Activated naive CD4-positive, alpha-beta T cell treated with anti-CD3 and anti-CD28 coated beads, Interleukin-2, amount 50 U/mL, for 72 hours (primary cell): ENCODE measurements at regions not wholly inside any gene's neighbourhood (a gene's known extent, or its start where the extent isn't known, plus 50 kb on each side); places are given as distances from the start of the nearest gene placed in this dataset.
"Not testable (repeated sequence)": the region's sequence is repeated elsewhere in the genome, so short reads cannot be mapped to it uniquely, and the experiment has no call there.

ENCODE experiments used
- ATAC-seq, 2 donors: fragments of 150-1000 bp; cut with Tn5 transposase; 2 replicates each; pipeline ENCODE4 v1.10.0; 2021; ENCODE audit warnings: mild to moderate bottlenecking in 2 of 2, moderate library complexity in 2 of 2
- DNase-seq, 2 donors: peaks; one replicate each; pipeline ENCODE4 v3.0.0; 2021 to 2022; ENCODE audit warnings: low spot score in 2 of 2
- H3K27ac Mint-ChIP-seq, 2 donors: one replicate each; pipeline ENCODE4 v1.8.0; 2022; ENCODE audit warnings: mild to moderate bottlenecking in 2 of 2, mixed read lengths in 2 of 2
- H3K36me3 Mint-ChIP-seq, 2 donors: one replicate each; pipeline ENCODE4 v1.8.0; 2022; ENCODE audit warnings: mixed read lengths in 2 of 2
- H3K9me3 Mint-ChIP-seq, 2 donors: one replicate each; pipeline ENCODE4 v1.8.0; 2022; ENCODE audit warnings: mixed read lengths in 2 of 2

DNA sequence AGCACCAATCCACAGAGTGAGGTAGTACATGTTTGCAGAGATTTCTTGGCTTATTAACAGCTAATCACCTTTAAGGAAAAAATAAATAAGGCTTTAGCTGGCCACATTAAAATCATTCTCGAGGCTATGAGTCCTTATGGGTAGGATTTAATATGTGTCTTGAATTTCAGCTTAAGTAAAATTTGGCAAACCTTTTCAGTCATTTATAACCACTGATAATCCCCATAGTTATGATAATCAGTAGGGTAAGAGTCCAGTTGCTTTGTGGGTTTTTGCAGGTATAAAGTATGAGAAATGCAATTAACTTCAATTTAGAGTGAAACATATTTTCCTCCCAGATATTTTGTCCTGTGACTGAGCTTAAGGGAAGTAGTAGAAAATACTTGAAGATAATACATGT is 1458.9 kb upstream of the FLRT2 start:
- Mint-ChIP-seq H3K36me3 (no peaks in the 10 kb centered on the region), H3K9me3 (peaks cover 15 to 17% of the 10 kb centered on the region in 2 donors), H3K27ac (no peak overlapping the region)
- ATAC-seq (no peak), DNase-seq (no peak)

DNA sequence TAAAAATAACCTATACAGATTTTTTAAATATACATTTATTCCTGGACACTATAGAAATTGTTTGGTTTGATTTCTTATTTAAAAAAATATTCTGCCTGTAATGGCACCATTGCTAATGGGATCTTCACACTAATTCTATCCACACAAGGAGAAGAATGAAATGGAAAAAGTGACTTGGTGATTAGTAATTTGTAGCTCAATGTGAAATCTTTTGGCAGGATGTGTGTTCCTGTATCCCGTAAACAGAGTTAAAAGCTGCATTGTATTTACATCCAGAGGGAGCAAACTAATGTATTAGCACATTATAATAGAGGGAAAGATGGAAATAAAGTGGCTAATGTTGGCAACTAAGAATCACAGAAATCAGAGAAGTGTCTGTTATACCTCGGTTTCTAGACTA is 1455.3 kb upstream of the FLRT2 start:
- no peak overlapping the region for H3K27ac Mint-ChIP-seq
- H3K9me3 Mint-ChIP-seq, result peaks cover 11 to 12% of the 10 kb centered on the region in 2 donors
- no peaks in the 10 kb centered on the region for H3K36me3 Mint-ChIP-seq
- DNase-seq (no peak), ATAC-seq (no peak)

DNA sequence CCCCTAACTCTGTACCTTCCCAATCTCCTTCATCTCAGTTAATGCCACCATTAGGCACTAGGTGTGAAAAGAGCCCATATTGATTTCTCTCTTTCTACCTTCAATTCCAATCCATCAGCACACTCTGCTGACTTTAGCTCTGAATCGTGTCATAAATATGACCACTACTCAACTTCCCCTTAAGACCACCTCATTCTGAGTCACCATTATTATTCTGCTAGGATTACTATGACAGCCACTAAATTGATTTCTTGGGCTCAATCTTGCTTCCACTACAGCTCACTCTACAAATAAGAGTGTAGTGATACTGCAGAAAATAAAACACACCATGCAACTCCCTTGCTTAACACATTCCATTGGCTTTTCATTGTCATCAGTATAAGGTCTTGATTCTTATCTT is 1449.0 kb upstream of the FLRT2 start:
- H3K27ac Mint-ChIP-seq, result no peak overlapping the region
- peaks cover 20 to 26% of the 10 kb centered on the region in 2 donors for H3K9me3 Mint-ChIP-seq
- no peak for DNase-seq
- ATAC-seq, result no peak
- no peaks in the 10 kb centered on the region for H3K36me3 Mint-ChIP-seq

DNA sequence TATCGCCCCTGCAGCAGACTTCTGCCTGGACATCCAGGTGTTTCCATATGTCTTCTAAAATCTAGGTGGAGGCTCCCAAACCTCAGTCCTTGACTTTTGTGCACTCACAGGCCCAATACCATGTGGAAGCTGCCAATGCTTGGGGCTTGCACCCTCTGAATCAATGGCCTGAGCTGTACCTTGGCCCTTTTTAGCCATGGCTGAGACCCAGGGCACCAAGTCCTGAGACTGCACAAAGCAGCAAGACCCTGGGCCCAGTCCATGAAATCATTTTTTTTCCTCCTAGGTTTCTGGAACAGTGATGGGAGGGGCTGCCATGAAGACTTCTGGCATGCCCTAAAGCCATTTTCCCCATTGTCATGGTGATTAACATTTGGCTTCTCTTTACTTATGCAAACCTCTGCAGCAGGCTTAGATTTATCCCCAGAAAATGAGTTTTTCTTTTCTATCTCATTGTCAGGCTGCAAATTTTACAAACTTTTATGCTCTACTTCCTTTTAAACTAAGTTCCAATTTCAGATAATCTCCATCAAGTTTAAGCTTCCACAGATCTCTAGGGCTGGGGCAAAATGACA is 1445.8 kb upstream of the FLRT2 start:
- Mint-ChIP-seq H3K9me3 (peaks cover 26 to 33% of the 10 kb centered on the region in 2 donors), H3K27ac (no peak overlapping the region)
- ATAC-seq, result no peak

DNA sequence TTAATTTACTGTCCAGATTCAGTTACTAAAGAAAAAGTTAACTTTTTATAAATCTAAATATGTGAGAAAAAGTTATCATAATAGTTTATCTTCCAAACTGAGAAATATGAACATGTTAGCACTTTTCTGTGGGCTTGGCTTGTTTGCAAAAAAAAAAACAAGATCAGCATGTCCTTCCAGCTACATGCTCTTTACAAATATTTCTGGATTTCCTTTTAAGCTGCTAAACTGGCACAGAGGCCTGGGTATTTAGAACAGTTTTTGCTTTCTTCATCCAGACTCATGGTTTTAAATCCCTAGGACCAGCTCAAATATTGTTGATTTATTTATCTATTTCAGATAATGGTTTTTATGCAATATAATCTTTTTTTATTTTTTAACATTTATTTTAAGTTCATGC is 1444.5 kb upstream of the FLRT2 start:
- H3K27ac Mint-ChIP-seq, result no peak overlapping the region
- no peak for DNase-seq
- H3K9me3 Mint-ChIP-seq, result peaks cover 21 to 28% of the 10 kb centered on the region in 2 donors
- ATAC-seq, result no peak
- no peaks in the 10 kb centered on the region for H3K36me3 Mint-ChIP-seq

More for the DNA sequence above, 1445.8 kb upstream of the FLRT2 start:
- DNase-seq, result no peak
- H3K36me3 Mint-ChIP-seq, result no peaks in the 10 kb centered on the region

DNA sequence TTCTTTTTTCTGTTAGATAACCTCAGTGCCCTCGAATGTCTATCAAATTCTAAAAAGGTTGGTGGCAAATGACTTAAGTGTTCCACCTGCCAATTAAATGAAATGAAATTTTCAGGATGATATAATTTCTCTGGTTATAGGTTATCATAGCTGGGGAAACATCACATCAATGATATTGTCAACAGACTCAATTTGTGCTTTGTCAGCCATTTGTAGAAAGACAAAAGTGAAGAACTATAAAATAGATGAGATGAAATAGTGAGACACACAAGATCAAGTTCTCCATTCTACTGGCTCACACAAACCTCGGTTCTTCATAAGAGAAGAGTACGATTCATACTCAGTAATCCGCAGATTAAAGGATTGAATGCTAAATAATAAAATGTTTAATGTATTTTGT is 1443.2 kb upstream of the FLRT2 start:
- H3K27ac Mint-ChIP-seq, result no peak overlapping the region
- ATAC-seq (no peak), DNase-seq (no peak)
- no peaks in the 10 kb centered on the region for H3K36me3 Mint-ChIP-seq
- H3K9me3 Mint-ChIP-seq, result peaks cover 13 to 19% of the 10 kb centered on the region in 2 donors

DNA sequence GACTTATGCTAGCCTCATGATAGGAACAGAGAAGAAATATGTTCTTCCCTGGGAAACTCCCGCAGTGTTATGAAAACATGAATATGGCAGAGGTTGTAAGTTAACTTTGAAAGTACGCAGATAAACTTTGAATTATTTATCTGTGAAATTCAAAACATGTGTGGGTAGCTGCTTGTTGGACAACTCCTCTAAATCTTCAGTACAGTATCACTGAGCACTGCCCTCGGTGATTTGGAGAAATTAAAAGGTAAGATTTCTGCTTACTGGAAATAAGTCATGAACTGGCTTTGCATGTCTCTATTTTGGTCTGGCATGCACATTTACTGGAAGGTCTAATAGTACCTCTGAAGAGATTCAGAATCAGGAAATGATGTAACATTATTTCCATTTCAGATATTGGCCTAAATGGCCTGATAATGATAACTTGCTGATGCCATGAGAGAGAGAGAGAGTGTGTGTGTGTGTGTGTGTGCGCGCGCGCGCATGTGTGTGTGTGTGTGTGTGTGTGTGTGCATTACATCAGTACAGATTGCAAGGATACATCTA is 1441.9 kb upstream of the FLRT2 start:
- Mint-ChIP-seq H3K27ac (no peak overlapping the region), H3K36me3 (no peaks in the 10 kb centered on the region), H3K9me3 (peaks cover 13 to 15% of the 10 kb centered on the region in 2 donors)
- ATAC-seq (no peak), DNase-seq (no peak)

DNA sequence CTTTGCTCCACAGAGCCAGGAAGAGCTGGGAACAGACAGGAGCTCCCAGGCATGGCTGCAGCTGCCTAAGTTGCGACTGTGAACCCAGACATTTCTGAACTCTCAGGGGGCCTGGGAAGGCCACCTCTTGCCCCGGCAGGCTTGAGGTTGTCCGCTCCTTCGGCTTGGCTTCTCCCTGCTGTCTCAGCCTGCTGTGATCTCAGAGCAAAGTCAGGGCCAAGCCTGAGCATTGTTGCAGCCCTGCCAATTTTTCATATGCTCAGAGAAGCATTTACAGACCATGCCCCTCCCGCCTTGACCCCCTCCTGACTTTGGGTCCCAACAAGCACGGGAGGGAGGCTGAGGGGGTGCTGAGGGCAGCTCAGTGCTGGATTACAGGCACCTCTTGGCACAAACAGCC is 1439.1 kb upstream of the FLRT2 start:
- H3K36me3 Mint-ChIP-seq, result peaks cover 0 to 6% of the 10 kb centered on the region in 2 donors
- H3K27ac Mint-ChIP-seq, result no peak overlapping the region
- DNase-seq, result no peak
- no peak for ATAC-seq
- peaks cover 12 to 17% of the 10 kb centered on the region in 2 donors for H3K9me3 Mint-ChIP-seq

DNA sequence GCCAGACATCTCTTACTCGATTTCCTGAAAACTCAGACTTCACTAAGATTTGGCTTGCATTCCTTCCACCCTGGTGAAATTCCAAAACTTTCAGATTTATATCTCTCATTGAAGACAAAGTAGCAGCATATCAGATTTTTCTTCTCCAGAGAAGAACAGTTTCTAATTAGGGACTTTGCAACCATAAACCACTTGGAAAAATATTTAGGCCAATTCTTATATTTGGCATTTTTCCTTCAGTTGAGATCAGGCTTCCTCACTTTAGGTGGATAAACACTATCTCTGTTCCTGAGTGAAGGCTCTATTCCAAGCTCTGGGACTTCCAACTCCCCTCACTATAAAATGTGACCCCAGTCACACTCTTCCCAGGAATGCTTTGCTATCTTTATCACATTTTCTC is 1434.3 kb upstream of the FLRT2 start:
- Mint-ChIP-seq H3K9me3 (peaks cover 10 to 12% of the 10 kb centered on the region in 2 donors), H3K36me3 (peaks cover 0 to 8% of the 10 kb centered on the region in 2 donors)

DNA sequence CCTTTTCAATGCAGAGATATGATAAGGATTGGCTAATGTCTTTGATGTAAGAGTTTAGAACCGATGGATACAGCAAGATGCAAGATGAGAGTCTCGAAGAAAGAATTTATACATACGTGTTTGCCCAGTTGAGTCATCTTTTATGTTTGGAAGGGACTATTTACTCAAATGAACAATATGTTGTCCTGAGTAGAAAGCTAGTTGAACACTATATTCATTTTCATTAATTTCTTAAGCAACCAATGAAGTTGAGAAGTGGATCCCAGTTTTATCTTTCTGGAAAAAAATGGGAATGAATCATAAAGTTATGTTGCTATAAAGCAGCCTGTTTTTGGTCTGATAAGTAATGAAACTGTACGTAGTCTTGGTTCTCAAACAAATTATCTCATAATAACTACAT is 1431.7 kb upstream of the FLRT2 start:
- Mint-ChIP-seq H3K9me3 (peaks cover 25 to 27% of the 10 kb centered on the region in 2 donors), H3K36me3 (peaks cover 0 to 23% of the 10 kb centered on the region in 2 donors), H3K27ac (no peak overlapping the region)
- ATAC-seq (no peak), DNase-seq (no peak)

More for the DNA sequence above, 1434.3 kb upstream of the FLRT2 start:
- H3K27ac Mint-ChIP-seq, result no peak overlapping the region
- no peak for ATAC-seq
- DNase-seq, result no peak

DNA sequence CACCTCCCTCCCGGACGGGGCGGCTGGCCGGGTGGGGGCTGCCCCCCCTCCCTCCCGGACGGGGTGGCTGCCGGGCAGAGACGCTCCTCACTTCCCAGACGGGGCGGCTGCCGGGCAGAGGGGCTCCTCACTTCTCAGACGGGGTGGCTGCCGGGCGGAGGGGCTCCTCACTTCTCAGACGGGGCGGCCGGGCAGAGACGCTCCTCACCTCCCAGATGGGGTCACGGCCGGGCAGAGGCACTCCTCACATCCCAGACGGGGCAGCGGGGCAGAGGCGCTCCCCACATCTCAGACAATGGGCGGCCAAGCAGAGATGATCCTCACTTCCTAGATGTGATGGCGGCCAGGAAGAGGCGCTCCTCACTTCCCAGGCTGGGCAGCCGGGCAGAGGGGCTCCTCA is 1430.4 kb upstream of the FLRT2 start:
- Mint-ChIP-seq H3K36me3 (peaks cover 0 to 23% of the 10 kb centered on the region in 2 donors), H3K9me3 (peaks cover 26 to 27% of the 10 kb centered on the region in 2 donors)
- DNase-seq, H3K27ac Mint-ChIP-seq, ATAC-seq: not testable (repeated sequence)

DNA sequence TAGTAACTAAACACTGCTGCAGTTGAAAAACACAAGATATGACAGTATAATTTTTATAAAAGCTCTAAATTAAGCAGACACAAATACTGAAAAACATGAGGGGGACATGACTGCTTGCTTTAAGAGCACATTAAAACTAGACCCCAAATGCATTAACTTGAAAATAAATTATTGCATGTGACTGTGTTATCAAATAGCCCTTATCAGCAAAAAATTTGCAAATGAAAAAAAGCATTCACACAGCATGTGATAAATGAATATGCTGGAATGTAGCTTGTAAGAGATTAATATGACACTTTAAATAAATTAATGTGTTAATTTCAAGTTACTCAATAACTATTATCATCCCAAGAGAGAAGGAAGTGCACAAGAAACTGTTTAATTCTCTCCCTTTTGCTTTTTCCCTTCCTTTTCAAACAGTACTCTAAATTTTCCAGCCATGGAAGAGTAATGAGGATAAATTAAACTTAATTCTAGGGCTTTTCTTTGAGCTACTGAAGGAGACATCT is 1422.1 kb upstream of the FLRT2 start:
- H3K27ac Mint-ChIP-seq, result no peak overlapping the region
- no peak for DNase-seq
- H3K9me3 Mint-ChIP-seq, result peaks cover 15 to 27% of the 10 kb centered on the region in 2 donors
- peaks cover 0 to 7% of the 10 kb centered on the region in 2 donors for H3K36me3 Mint-ChIP-seq
- no peak for ATAC-seq

DNA sequence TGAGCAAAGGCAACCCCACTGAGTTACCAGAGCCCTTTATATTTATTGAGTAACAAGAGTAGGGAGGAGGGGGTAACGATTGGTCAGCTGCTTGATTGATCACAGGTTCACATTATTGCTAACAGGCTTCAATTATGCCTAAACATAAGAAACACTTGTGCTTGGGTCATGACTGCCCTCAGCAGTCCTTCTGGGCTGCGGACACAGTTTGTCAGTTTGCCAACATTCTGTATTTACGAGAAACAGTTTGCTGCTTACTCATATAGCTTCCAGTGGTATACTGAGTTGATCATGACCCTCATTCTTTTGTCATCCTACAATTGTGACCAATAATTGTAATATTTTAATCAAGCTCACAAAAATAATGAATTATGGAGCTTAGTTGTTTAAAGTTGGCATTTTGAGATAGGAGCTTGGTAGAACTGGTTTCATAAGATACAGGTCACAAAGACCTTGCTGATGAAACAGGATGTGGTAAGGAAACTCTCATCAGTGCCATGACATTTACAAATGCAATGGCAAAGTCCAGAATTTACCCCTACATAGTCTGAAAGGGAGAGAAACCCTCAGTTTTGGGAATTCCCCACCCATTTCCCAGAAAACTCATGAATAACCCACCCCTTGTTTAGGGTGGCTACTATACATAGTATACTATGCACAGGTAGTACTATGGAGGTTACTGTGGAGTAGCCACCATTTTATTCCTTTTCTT is 1421.0 kb upstream of the FLRT2 start:
- Mint-ChIP-seq H3K36me3 (peaks cover 0 to 7% of the 10 kb centered on the region in 2 donors), H3K27ac (no peak overlapping the region), H3K9me3 (peaks cover 15 to 27% of the 10 kb centered on the region in 2 donors)
- DNase-seq (no peak), ATAC-seq (no peak)

DNA sequence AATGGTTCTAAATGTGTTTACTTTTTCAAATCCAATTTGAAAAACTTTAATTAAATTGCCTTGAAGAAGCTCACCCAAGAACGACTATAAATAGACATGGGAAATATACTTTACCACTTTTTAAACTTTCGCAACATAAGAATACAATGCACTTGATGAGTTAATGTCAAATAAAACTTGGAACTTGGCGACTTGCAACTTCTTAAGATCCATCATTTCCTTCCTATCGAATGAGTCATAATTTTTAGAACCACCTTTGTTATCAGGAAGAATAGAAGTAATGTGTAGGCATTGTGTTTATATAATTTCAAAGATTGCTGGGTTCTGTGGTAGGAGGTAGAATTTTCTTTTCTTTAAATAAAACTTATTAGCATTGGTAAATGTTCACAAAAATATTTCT is 1417.4 kb upstream of the FLRT2 start:
- peaks cover 15 to 19% of the 10 kb centered on the region in 2 donors for H3K9me3 Mint-ChIP-seq
- peaks cover 0 to 7% of the 10 kb centered on the region in 2 donors for H3K36me3 Mint-ChIP-seq
- no peak overlapping the region for H3K27ac Mint-ChIP-seq
- ATAC-seq (no peak), DNase-seq (no peak)

DNA sequence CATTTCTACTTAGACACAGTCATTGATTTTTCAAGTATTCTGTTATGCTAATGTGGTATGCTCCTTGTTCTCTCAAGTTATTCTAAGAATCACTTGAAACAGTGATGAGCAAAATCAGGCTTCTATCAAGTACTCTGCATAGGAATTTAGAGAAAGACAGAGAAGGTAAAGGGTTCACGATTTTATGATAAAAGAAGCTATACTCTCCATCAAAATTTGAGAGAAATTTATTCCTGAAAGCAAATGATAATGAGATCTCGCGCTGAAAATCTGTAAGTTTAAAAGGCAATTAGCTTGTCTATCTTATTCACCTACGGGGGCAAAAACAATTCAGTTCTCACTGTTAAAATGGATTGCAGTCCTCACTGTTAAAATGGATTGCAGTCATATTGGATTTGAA is 1404.3 kb upstream of the FLRT2 start:
- no peak overlapping the region for H3K27ac Mint-ChIP-seq

DNA sequence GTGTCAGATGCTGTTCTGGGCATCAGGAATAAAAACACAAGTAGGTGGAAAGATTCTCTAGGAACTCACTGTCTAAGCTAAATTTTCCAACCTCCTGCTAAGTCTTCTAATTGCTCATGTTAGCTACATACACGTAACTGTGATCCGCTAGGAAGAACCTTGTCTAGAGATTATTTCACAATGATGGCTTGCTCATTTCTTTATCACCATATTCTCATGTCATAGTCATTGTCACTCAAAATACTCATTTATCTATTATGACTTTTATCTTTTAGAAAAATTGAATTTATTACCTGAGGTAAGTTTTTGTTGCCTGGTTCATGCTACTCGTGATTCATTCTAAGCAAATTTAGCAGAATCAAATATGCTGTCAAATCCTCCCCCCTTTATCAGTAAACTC is 1402.4 kb upstream of the FLRT2 start:
- DNase-seq, result no peak
- Mint-ChIP-seq H3K27ac (no peak overlapping the region), H3K9me3 (peaks cover 3% of the 10 kb centered on the region in 2 donors), H3K36me3 (no peaks in the 10 kb centered on the region)
- no peak for ATAC-seq

More for the DNA sequence above, 1404.3 kb upstream of the FLRT2 start:
- Mint-ChIP-seq H3K36me3 (no peaks in the 10 kb centered on the region), H3K9me3 (no peaks in the 10 kb centered on the region)
- DNase-seq (no peak), ATAC-seq (no peak)

DNA sequence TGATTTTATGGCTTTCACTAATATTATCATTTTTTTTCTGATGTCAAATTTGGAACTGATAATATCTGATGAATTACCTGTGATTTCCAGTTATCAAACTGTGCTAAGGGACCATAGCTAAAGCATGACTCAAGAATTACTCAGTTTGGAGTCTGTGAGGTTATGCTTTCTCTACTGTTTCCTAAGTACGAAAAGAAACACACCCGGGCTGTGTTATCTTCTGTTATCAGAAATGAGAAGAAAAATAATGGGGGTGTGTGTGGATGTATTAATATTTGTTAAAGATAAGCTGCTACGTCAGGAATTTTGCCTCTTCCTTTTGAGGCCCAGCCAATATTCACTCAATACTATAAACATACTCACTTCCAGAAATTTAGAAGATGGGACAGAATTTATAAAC is 1401.9 kb upstream of the FLRT2 start:
- Mint-ChIP-seq H3K36me3 (no peaks in the 10 kb centered on the region), H3K9me3 (peaks cover 3% of the 10 kb centered on the region in 2 donors), H3K27ac (no peak overlapping the region)
- DNase-seq (no peak), ATAC-seq (no peak)
